ENCODE measurements at regions not wholly inside any gene's neighbourhood (a gene's known extent, or its start where the extent isn't known, plus 50 kb on each side); places are given as distances from the start of the nearest gene placed in this dataset.
"Not testable (repeated sequence)": the region's sequence is repeated elsewhere in the genome, so short reads cannot be mapped to it uniquely, and the experiment has no call there.

- Mint-ChIP-seq H3K4me3 (no peak overlapping the region), H3K9me3 (peaks cover 5% of the 10 kb centered on the region), H3K27ac (no peak overlapping the region), H3K36me3 (ENCODE audit: low read depth) (no peaks in the 10 kb centered on the region), H3K4me1 (no peaks in the 10 kb centered on the region), H3K27me3 (ENCODE audit: low read depth) (no peaks in the 10 kb centered on the region)
- TF ChIP-seq, protein P1, sequence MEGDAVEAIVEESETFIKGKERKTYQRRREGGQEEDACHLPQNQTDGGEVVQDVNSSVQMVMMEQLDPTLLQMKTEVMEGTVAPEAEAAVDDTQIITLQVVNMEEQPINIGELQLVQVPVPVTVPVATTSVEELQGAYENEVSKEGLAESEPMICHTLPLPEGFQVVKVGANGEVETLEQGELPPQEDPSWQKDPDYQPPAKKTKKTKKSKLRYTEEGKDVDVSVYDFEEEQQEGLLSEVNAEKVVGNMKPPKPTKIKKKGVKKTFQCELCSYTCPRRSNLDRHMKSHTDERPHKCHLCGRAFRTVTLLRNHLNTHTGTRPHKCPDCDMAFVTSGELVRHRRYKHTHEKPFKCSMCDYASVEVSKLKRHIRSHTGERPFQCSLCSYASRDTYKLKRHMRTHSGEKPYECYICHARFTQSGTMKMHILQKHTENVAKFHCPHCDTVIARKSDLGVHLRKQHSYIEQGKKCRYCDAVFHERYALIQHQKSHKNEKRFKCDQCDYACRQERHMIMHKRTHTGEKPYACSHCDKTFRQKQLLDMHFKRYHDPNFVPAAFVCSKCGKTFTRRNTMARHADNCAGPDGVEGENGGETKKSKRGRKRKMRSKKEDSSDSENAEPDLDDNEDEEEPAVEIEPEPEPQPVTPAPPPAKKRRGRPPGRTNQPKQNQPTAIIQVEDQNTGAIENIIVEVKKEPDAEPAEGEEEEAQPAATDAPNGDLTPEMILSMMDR (IDR thresholded peaks at IDR 0.05; ENCODE audit: unreplicated experiment in 3 of 3): no peak
Observed at GRCh38 chr3:178129109-178129508, 407.1 kb upstream of the KCNMB2 start.

- TF ChIP-seq, protein P1 (IDR thresholded peaks at IDR 0.05; ENCODE audit: unreplicated experiment in 3 of 3): no peak
- Mint-ChIP-seq H3K4me3 (no peak overlapping the region), H3K4me1 (peaks cover 6% of the 10 kb centered on the region), H3K36me3 (ENCODE audit: low read depth) (no peaks in the 10 kb centered on the region), H3K9me3 (peaks cover 5% of the 10 kb centered on the region), H3K27me3 (ENCODE audit: low read depth) (no peaks in the 10 kb centered on the region), H3K27ac (no peak overlapping the region)
Observed at GRCh38 chr3:178131801-178132200, 404.4 kb upstream of the KCNMB2 start.

GRCh38 chr3:178137206-178137605 is 399.0 kb upstream of the KCNMB2 start:
- H3K27me3 Mint-ChIP-seq (ENCODE audit: low read depth): no peaks in the 10 kb centered on the region
- TF ChIP-seq, protein P1 (IDR thresholded peaks at IDR 0.05; ENCODE audit: unreplicated experiment in 3 of 3): no peak
- no peak overlapping the region for H3K4me3 Mint-ChIP-seq
- H3K4me1 Mint-ChIP-seq: peaks cover 17% of the 10 kb centered on the region
- no peaks in the 10 kb centered on the region for H3K9me3 Mint-ChIP-seq
- no peaks in the 10 kb centered on the region for H3K36me3 Mint-ChIP-seq (ENCODE audit: low read depth)
- H3K27ac Mint-ChIP-seq: peak overlapping the region in 1 of 3 experiments; percentile 44

DNA sequence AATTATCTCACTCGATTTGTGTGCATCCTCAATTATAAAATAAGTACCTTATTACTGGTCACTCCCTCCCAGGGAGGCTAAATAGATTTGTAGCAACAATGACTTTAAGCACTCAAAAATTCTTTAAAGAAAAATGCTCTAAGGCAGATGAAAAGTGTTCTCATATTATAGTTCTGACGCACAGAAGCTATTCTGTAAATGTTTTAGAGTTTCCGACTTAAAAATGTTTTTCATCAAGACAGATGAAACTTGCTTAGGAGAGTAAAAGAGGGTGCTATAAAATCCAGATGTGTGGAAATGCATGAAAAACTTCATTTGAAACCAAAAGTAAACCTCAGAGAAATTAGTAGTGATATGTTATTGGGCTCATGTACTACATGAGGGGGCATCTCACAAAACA is 398.4 kb upstream of the KCNMB2 start:
- no peaks in the 10 kb centered on the region for H3K9me3 Mint-ChIP-seq
- H3K36me3 Mint-ChIP-seq (ENCODE audit: low read depth): no peaks in the 10 kb centered on the region
- peaks cover 17% of the 10 kb centered on the region for H3K4me1 Mint-ChIP-seq
- H3K27me3 Mint-ChIP-seq (ENCODE audit: low read depth): no peaks in the 10 kb centered on the region
- H3K4me3 Mint-ChIP-seq: no peak overlapping the region
- TF ChIP-seq, protein P1 (IDR thresholded peaks at IDR 0.05; ENCODE audit: unreplicated experiment in 3 of 3): no peak
- no peak overlapping the region for H3K27ac Mint-ChIP-seq

GRCh38 chr3:178139116-178139515 is 397.1 kb upstream of the KCNMB2 start:
- Mint-ChIP-seq H3K27ac (peak overlapping the region in 1 of 3 experiments; percentile 20), H3K9me3 (no peaks in the 10 kb centered on the region), H3K27me3 (ENCODE audit: low read depth) (no peaks in the 10 kb centered on the region), H3K4me1 (peaks cover 17% of the 10 kb centered on the region), H3K36me3 (ENCODE audit: low read depth) (no peaks in the 10 kb centered on the region), H3K4me3 (no peak overlapping the region)
- TF ChIP-seq, protein P1 (IDR thresholded peaks at IDR 0.05; ENCODE audit: unreplicated experiment in 3 of 3): no peak

DNA sequence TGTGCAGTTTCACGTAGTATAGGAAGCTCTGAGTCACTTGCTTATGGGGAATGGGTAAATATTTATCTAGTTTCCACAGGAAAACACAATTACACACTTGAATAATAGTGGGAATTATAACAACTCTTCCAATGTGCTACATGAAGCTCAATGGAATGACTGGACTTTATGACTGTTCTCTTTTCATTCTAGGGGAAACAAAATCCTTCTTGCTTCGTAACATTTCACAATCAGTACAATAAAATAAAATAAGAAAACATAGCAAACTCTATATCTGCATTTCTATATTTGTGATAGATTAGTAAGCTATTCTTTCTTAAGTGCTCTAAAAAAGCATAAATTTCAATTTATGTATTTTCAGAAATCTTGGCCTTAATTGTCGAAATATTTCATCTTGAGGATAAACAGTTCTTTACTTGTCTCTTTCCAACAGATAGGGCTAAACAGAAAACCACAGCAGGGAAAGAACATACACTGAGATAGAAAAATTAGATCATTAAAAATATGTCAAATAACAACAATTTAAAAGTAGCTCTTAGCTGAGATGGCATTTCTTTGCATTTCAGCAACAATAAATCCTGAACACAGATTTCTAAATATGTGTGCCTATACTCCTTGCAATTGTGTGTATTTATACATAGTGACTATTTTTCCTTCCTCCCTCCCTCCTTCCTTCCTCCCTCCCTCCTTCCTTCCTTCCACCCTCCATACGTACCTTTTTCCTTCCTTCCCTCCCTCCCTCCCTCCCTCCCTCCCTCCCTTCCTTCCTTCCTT is 395.5 kb upstream of the KCNMB2 start:
- H3K27ac Mint-ChIP-seq: peak overlapping the region in 1 of 3 experiments; percentile 4
- no peaks in the 10 kb centered on the region for H3K9me3 Mint-ChIP-seq
- H3K4me1 Mint-ChIP-seq: peaks cover 16% of the 10 kb centered on the region
- H3K27me3 Mint-ChIP-seq (ENCODE audit: low read depth): no peaks in the 10 kb centered on the region
- TF ChIP-seq, protein P1 (IDR thresholded peaks at IDR 0.05; ENCODE audit: unreplicated experiment in 3 of 3): no peak
- H3K4me3 Mint-ChIP-seq: no peak overlapping the region
- H3K36me3 Mint-ChIP-seq (ENCODE audit: low read depth): no peaks in the 10 kb centered on the region

DNA sequence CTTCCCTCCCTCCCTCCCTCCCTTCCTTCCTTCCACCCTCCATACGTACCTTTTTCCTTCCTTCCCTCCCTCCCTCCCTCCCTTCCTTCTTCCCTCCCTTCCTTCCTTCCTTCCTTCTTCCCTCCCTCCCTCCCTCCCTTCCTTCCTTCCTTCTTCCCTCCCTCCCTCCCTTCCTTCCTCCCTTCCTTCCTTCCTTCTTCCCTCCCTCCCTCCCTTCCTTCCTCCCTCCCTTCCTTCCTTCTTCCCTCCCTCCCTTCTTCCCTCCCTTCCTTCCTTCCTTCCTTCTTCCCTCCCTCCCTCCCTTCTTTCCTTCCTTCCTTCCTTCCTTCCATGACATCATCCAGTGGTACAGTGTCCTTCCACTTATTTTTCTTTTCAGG is 394.9 kb upstream of the KCNMB2 start:
- not testable (repeated sequence) for H3K9me3 Mint-ChIP-seq; H3K4me3 Mint-ChIP-seq; H3K36me3 Mint-ChIP-seq (ENCODE audit: low read depth); H3K27me3 Mint-ChIP-seq (ENCODE audit: low read depth)
- Mint-ChIP-seq H3K4me1 (peaks cover 20% of the 10 kb centered on the region), H3K27ac (peak overlapping the region in 1 of 3 experiments; percentile 3)

Measured in nephron (organoid).